Keratinocyte (primary cell): ENCODE measurements at regions not wholly inside any gene's neighbourhood (a gene's known extent, or its start where the extent isn't known, plus 50 kb on each side); places are given as distances from the start of the nearest gene placed in this dataset.

ENCODE experiments used
- DNase-seq: peaks from one replicate; pipeline ENCODE4 v3.0.0-alpha.2; 2011; ENCODE audit warnings: low read depth, missing footprints, low spot score
- FAIRE-seq: peaks from 2 replicates; lab custom pipeline; 2011; peaks lifted over from hg19 to GRCh38; lab: Jason Lieb, UNC
- H2AFZ ChIP-seq: 2 replicates; pipeline ENCODE4 v1.6.0; 2012; ENCODE audit warnings: low read length, control low read depth, inconsistent platforms; ENCODE audit not compliant: control insufficient read depth
- H3K27ac ChIP-seq: 2 replicates; pipeline ENCODE4 v1.5.1; 2011; ENCODE audit warnings: low read length; ENCODE audit not compliant: control insufficient read depth, insufficient read depth
- H3K27me3 ChIP-seq: 3 replicates; pipeline ENCODE4 v1.6.0; 2011; ENCODE audit warnings: low read length; ENCODE audit not compliant: control insufficient read depth, insufficient read depth; ENCODE audit errors: extremely low read depth
- H3K36me3 ChIP-seq, 2 experiments: 2 replicates in 1 of 2; 3 replicates in 1 of 2; pipeline ENCODE4 v1.5.1; 2011; ENCODE audit warnings: low read length in 2 of 2, mild to moderate bottlenecking in 1 of 2; ENCODE audit not compliant: control insufficient read depth in 2 of 2, insufficient read depth in 2 of 2; ENCODE audit errors: extremely low read depth in 1 of 2
- H3K4me1 ChIP-seq: 3 replicates; pipeline ENCODE4 v1.5.1; 2011; ENCODE audit warnings: low read length; ENCODE audit not compliant: control insufficient read depth, insufficient read depth; ENCODE audit errors: extremely low read depth
- H3K4me2 ChIP-seq: 3 replicates; pipeline ENCODE4 v1.6.0; 2011; ENCODE audit warnings: low read depth, low read length; ENCODE audit not compliant: control insufficient read depth, insufficient read depth; ENCODE audit errors: extremely low read depth
- H3K4me3 ChIP-seq, 3 experiments: fragments of 200-600 bp in 1 of 3; sonication (generic) in 1 of 3; 2 replicates in 2 of 3; 3 replicates in 1 of 3; pipeline ENCODE4 v1.5.1; 2011 to 2016; ENCODE audit warnings: low read length in 3 of 3, mild to moderate bottlenecking in 3 of 3, control low read depth in 2 of 3, inconsistent platforms in 1 of 3, low read depth in 1 of 3, mixed read lengths in 1 of 3, mixed run types in 1 of 3, moderate library complexity in 1 of 3; ENCODE audit not compliant: control insufficient read depth in 2 of 3, insufficient read depth in 2 of 3; ENCODE audit errors: extremely low read depth in 1 of 3
- H3K79me2 ChIP-seq: 2 replicates; pipeline ENCODE4 v1.6.0; 2012; ENCODE audit warnings: low read length; ENCODE audit not compliant: control insufficient read depth, insufficient read depth
- H3K9ac ChIP-seq: 3 replicates; pipeline ENCODE4 v1.6.0; 2011; ENCODE audit warnings: low read length; ENCODE audit not compliant: control insufficient read depth, insufficient read depth; ENCODE audit errors: extremely low read depth
- H3K9me1 ChIP-seq: 3 replicates; pipeline ENCODE4 v1.6.0; 2011; ENCODE audit warnings: low read length; ENCODE audit not compliant: control insufficient read depth, insufficient read depth; ENCODE audit errors: extremely low read depth
- H3K9me3 ChIP-seq: 2 replicates; pipeline ENCODE4 v1.5.1; 2012; ENCODE audit warnings: low read depth, low read length; ENCODE audit not compliant: control insufficient read depth
- H4K20me1 ChIP-seq: 3 replicates; pipeline ENCODE4 v1.6.0; 2011; ENCODE audit warnings: low read length; ENCODE audit not compliant: control insufficient read depth, insufficient read depth; ENCODE audit errors: extremely low read depth
- CTCF ChIP-seq, 3 experiments: IDR thresholded peaks in 1 of 3; conservative IDR thresholded peaks in 1 of 3; optimal IDR thresholded peaks in 1 of 3; 2 replicates in 2 of 3; 3 replicates in 1 of 3; pipeline versions ENCODE3 to v1.5.1; 2011; ENCODE audit warnings: low read length in 3 of 3, mild to moderate bottlenecking in 3 of 3, moderate library complexity in 2 of 3, control low read depth in 1 of 3, inconsistent platforms in 1 of 3; ENCODE audit not compliant: insufficient read depth in 2 of 3; ENCODE audit errors: extremely low read depth in 1 of 3
- EZH2 ChIP-seq: IDR thresholded peaks from one replicate; pipeline ENCODE4 v1.6.1; 2012; ENCODE audit warnings: inconsistent platforms, mild to moderate bottlenecking, low read length, moderate library complexity
- dilution Hi-C: fragments of 300-500 bp; cut with MboI; formaldehyde crosslinking; loops from one replicate; pipeline ENCODE4 v1.7.0; 2020; ENCODE audit warnings: low sequenced_read_pairs; ENCODE audit not compliant: extremely low pct_ligation_motif_present

- peaks cover 6% of the 10 kb centered on the region for H3K27me3 ChIP-seq
- no peaks in the 10 kb centered on the region for H3K36me3 ChIP-seq
- H3K27ac ChIP-seq: no peak overlapping the region
- no peak for FAIRE-seq
- dilution Hi-C loops: no loop called here
- no peaks in the 10 kb centered on the region for H3K4me1 ChIP-seq
- H3K4me2 ChIP-seq: no peak overlapping the region
- H3K9me3 ChIP-seq: no peaks in the 10 kb centered on the region
- DNase-seq: no peak
- H3K9me1 ChIP-seq: no peaks in the 10 kb centered on the region
- no peaks in the 10 kb centered on the region for H4K20me1 ChIP-seq
- no peak overlapping the region for H3K4me3 ChIP-seq
- no peak overlapping the region for H3K9ac ChIP-seq
- no peak for TF ChIP-seq CTCF (optimal IDR thresholded peaks at IDR 0.05 in 1 of 3, IDR thresholded peaks at IDR 0.05 in 1 of 3, conservative IDR thresholded peaks at IDR 0.05 in 1 of 3; ENCODE audit: extremely low read depth in 1 of 3, insufficient read depth in 2 of 3, low read length in 3 of 3)
- no peak for TF ChIP-seq EZH2
- no peaks in the 10 kb centered on the region for H3K79me2 ChIP-seq
- H2AFZ ChIP-seq: no peak overlapping the region
These were observed 435.8 kb upstream of the SPRED2 start for GRCh38 chr2:65868177-65868576.

- no peak for FAIRE-seq
- Histone ChIP-seq H3K36me3 (no peaks in the 10 kb centered on the region), H2AFZ (no peak overlapping the region), H3K9me3 (no peaks in the 10 kb centered on the region), H3K4me1 (no peaks in the 10 kb centered on the region), H3K79me2 (no peaks in the 10 kb centered on the region), H3K9me1 (no peaks in the 10 kb centered on the region), H3K27ac (no peak overlapping the region), H3K4me2 (no peak overlapping the region), H3K9ac (no peak overlapping the region), H4K20me1 (no peaks in the 10 kb centered on the region), H3K4me3 (no peak overlapping the region), H3K27me3 (peaks cover 6% of the 10 kb centered on the region)
- no peak for TF ChIP-seq CTCF (optimal IDR thresholded peaks at IDR 0.05 in 1 of 3, IDR thresholded peaks at IDR 0.05 in 1 of 3, conservative IDR thresholded peaks at IDR 0.05 in 1 of 3; ENCODE audit: extremely low read depth in 1 of 3, insufficient read depth in 2 of 3, low read length in 3 of 3)
- no peak for TF ChIP-seq EZH2
- dilution Hi-C loops: no loop called here
- no peak for DNase-seq
These were observed 435.0 kb upstream of the SPRED2 start for GRCh38 chr2:65867446-65867845.
